ENCODE measurements at regions not wholly inside any gene's neighbourhood (a gene's known extent, or its start where the extent isn't known, plus 50 kb on each side); places are given as distances from the start of the nearest gene placed in this dataset.

- TF ChIP-seq EZH2 (IDR thresholded peaks at IDR 0.05; ENCODE audit: insufficient read depth, poor library complexity, severe bottlenecking) (no peak), EZH2phosphoT487 (IDR thresholded peaks at IDR 0.05; ENCODE audit: insufficient read depth, low read depth) (no peak)
These were observed 652.5 kb downstream of the C12orf50 start for GRCh38 chr12:87376722-87377121.
